Body of pancreas (tissue), 4 donors: ENCODE measurements at regions not wholly inside any gene's neighbourhood (a gene's known extent, or its start where the extent isn't known, plus 50 kb on each side); places are given as distances from the start of the nearest gene placed in this dataset.
A peak's percentile ranks its signal among the peaks of the same experiment; 100 is the strongest.

Source experiments
- ATAC-seq: fragments of 150-250 bp; one replicate; pipeline ENCODE4 v1.9.1; 2016
- DNase-seq, 4 donors: peaks; one replicate each; pipeline ENCODE4 v3.0.0-alpha.2; 2019
- H3K27ac ChIP-seq, 4 donors: fragments of 200-600 bp; sonication (generic); 1 replicate in 3 of 4; 2 replicates in 1 of 4; pipeline versions ENCODE4 v1.5.1 to v1.6.1; 2016 to 2019; ENCODE audit warnings: mild to moderate bottlenecking in 1 of 4, mixed read lengths in 1 of 4, moderate library complexity in 1 of 4
- H3K27me3 ChIP-seq, 2 donors: fragments of 200-600 bp; sonication (generic); one replicate each; pipeline ENCODE4 v1.6.0; 2016; ENCODE audit warnings: mild to moderate bottlenecking in 1 of 2
- H3K36me3 ChIP-seq, 2 donors: fragments of 200-600 bp; sonication (generic); replicated peaks in 1 of 2; 2 replicates each; pipeline ENCODE4 v1.5.1; 2016; ENCODE audit warnings: low read depth in 2 of 2; ENCODE audit not compliant: insufficient read depth in 1 of 2
- H3K4me1 ChIP-seq: fragments of 200-600 bp; sonication (generic); one replicate; pipeline ENCODE4 v1.6.0; 2016
- H3K4me3 ChIP-seq, 2 donors: fragments of 200-600 bp; sonication (generic); 1 replicate in 1 of 2; 2 replicates in 1 of 2; pipeline ENCODE4 v1.5.1; 2016 to 2019
- H3K9me3 ChIP-seq, 3 donors: fragments of 200-600 bp; sonication (generic); 1 replicate in 2 of 3; 2 replicates in 1 of 3; pipeline ENCODE4 v1.5.1; 2016
- POLR2A ChIP-seq, 3 donors: fragments of 450-650 bp; IDR thresholded peaks; one replicate each; pipeline ENCODE4 v1.6.1; 2016; ENCODE audit warnings: antibody characterized with exemption in 3 of 3, mild to moderate bottlenecking in 2 of 3
- WGBS, 2 donors: methylation state at CpG; one replicate each; pipeline ENCODE4 v1.1.5; 2017; 5-methylcytosine and 5-hydroxymethylcytosine counted together
- intact Hi-C: fragments of 100-400 bp; cut with DNase I; formaldehyde crosslinking; loops from one replicate; pipeline ENCODE4 v1.15.1; 2023
- TF ChIP-seq, protein P1 (sequence below), 7 experiments: fragments of 450-650 bp in 4 of 7; fragments of 200-600 bp in 3 of 7; sonication (generic) in 3 of 7; IDR thresholded peaks; one replicate each; pipeline ENCODE4 v1.5.1; 2016 to 2019; ENCODE audit warnings: antibody characterized with exemption in 7 of 7

DNA sequence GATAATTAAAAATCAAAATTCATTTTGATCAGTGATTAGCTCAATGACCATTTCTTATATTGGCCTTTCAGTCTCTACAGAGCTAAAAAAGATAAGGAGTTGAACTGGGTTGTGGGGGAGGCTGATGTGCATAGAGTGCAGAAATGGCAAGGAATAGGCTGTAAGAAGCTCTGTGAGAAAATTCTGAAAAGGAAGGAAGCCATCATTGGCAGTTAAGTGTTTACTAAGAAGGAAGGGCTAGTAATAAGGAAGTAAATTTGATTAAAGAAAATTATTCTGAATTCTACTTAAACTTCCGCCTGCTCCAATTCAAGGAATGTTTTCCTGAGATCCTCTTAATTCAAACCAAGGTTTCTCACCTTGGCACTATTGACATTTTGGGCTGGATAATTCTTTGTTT, 187.5 kb downstream of the MZT1 start:
- peaks cover 15% of the 10 kb centered on the region for H3K4me1 ChIP-seq
- 39% methylated on average over 1 of the region's 1 CpG for WGBS, 2 donors
- ATAC-seq (no peak), DNase-seq (no peak)
- no peak overlapping the region for H3K27ac ChIP-seq
- H3K9me3 ChIP-seq: no peaks in the 10 kb centered on the region
- no peaks in the 10 kb centered on the region for H3K27me3 ChIP-seq
- intact Hi-C loops: no loop called here
- TF ChIP-seq, protein P1, sequence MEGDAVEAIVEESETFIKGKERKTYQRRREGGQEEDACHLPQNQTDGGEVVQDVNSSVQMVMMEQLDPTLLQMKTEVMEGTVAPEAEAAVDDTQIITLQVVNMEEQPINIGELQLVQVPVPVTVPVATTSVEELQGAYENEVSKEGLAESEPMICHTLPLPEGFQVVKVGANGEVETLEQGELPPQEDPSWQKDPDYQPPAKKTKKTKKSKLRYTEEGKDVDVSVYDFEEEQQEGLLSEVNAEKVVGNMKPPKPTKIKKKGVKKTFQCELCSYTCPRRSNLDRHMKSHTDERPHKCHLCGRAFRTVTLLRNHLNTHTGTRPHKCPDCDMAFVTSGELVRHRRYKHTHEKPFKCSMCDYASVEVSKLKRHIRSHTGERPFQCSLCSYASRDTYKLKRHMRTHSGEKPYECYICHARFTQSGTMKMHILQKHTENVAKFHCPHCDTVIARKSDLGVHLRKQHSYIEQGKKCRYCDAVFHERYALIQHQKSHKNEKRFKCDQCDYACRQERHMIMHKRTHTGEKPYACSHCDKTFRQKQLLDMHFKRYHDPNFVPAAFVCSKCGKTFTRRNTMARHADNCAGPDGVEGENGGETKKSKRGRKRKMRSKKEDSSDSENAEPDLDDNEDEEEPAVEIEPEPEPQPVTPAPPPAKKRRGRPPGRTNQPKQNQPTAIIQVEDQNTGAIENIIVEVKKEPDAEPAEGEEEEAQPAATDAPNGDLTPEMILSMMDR (IDR thresholded peaks at IDR 0.05): no peak
- TF ChIP-seq POLR2A (IDR thresholded peaks at IDR 0.05): no peak
- H3K36me3 ChIP-seq: no peaks in the 10 kb centered on the region
- H3K4me3 ChIP-seq: no peak overlapping the region

GRCh38 chr13:72537782-72538181, 189.6 kb downstream of the MZT1 start:
- ATAC-seq (no peak), DNase-seq (no peak)
- intact Hi-C loops: no loop called here
- TF ChIP-seq POLR2A (IDR thresholded peaks at IDR 0.05): no peak
- TF ChIP-seq, protein P1 (IDR thresholded peaks at IDR 0.05): no peak
- no peak overlapping the region for H3K4me3 ChIP-seq
- H3K36me3 ChIP-seq: no peaks in the 10 kb centered on the region
- no peaks in the 10 kb centered on the region for H3K9me3 ChIP-seq
- WGBS, 2 donors: 91 to 93% methylated on average over 2 of the region's 2 CpGs
- no peak overlapping the region for H3K27ac ChIP-seq
- no peaks in the 10 kb centered on the region for H3K27me3 ChIP-seq
- peaks cover 15% of the 10 kb centered on the region for H3K4me1 ChIP-seq

- H3K27ac ChIP-seq: no peak overlapping the region
- H3K9me3 ChIP-seq: no peaks in the 10 kb centered on the region
- H3K36me3 ChIP-seq: no peaks in the 10 kb centered on the region
- peaks cover 15% of the 10 kb centered on the region for H3K4me1 ChIP-seq
- H3K27me3 ChIP-seq: no peaks in the 10 kb centered on the region
- intact Hi-C loops: no loop called here
- H3K4me3 ChIP-seq: no peak overlapping the region
- DNase-seq: no peak
- 2 to 10% methylated on average over 2 of the region's 2 CpGs for WGBS, 2 donors
- ATAC-seq: no peak
- TF ChIP-seq, protein P1 (IDR thresholded peaks at IDR 0.05): no peak
- TF ChIP-seq POLR2A (IDR thresholded peaks at IDR 0.05): no peak
Observed at GRCh38 chr13:72537395-72537780, 190.0 kb downstream of the MZT1 start.

GRCh38 chr13:72536714-72537394, 190.6 kb downstream of the MZT1 start:
- no peak overlapping the region for H3K4me3 ChIP-seq
- WGBS, 2 donors: 16 to 21% methylated on average over 11 of the region's 11 CpGs

More at GRCh38 chr13:72536714-72537394, 190.6 kb downstream of the MZT1 start:
- Histone ChIP-seq H3K4me1 (peaks cover 15% of the 10 kb centered on the region), H3K27ac (no peak overlapping the region), H3K36me3 (no peaks in the 10 kb centered on the region), H3K27me3 (no peaks in the 10 kb centered on the region), H3K9me3 (no peaks in the 10 kb centered on the region)
- ATAC-seq (peak; percentile 38), DNase-seq (peak in 1 of 4 donors; percentile 16)
- intact Hi-C loops: no loop called here
- no peak for TF ChIP-seq POLR2A (IDR thresholded peaks at IDR 0.05)
- TF ChIP-seq, protein P1 (IDR thresholded peaks at IDR 0.05): no peak
